NCI-H446 (cell line): ENCODE measurements at regions not wholly inside any gene's neighbourhood (a gene's known extent, or its start where the extent isn't known, plus 50 kb on each side); places are given as distances from the start of the nearest gene placed in this dataset.

Source experiments
- DNase-seq, 2 experiments: peaks; one replicate each; lab custom pipeline; 2025; lab: John Stamatoyannopoulos, UW

DNA sequence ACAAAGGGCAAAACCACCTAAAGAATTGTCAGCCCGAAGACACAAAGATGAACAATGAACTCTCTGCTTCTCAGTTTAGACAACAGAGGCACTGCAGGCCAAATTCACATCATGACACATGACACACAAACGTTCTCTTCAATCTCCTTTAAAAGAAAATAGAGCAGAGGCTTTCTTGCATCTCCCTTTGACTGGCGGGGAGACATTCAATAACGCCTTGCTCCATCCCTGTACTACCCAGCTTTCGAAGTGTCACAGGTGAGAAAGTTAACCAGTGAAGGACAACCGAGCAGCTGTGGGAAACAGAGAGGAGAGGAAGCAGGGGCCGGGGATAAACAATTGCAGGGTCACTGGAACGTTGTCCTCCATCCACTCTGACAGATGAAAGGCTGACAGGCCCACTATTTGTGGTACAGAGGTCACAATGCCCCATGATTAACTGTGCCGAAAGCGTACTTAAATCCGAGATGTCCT lies 130.8 kb downstream of the PHLDA1 start:
- no peak for DNase-seq

GRCh38 chr12:75900226-75900625 lies 131.3 kb downstream of the PHLDA1 start:
- DNase-seq = peak in 1 of 2 experiments; percentile 3

DNA sequence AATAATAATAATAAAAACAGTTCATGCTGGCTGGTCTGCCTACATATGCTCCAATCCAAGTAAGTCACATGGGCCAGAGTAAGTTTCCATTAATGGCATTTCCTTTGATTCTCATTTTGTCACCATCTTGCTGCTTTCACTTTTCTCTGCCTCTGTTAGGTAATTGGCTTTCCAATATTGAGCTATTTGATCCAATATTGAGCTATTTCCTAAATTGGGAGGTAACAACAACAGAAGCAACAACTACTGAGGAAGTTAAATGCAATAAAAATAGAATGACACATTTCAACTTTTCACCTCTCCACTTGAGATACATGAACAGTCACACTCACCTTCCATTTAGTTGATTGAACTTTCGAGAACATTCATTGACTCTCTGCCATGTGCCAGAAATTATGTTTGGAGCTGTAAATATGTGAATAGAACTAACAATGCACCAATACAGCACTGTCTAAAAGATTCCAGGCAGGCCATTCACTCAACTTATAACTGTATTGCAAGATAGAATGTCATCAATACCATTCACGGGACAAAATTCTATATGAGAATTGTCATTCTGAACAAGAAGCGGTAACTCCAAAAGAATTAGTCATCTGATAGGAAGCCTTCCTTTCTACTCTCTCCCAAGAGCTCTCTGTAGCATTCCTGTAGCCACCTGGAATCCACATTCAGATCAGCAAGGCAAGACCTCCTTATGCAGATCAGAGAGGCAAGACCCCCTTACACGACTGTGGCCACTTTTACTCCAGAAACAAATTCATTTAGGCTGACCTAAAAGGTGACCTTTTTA lies 136.4 kb downstream of the PHLDA1 start:
- no peak for DNase-seq

DNA sequence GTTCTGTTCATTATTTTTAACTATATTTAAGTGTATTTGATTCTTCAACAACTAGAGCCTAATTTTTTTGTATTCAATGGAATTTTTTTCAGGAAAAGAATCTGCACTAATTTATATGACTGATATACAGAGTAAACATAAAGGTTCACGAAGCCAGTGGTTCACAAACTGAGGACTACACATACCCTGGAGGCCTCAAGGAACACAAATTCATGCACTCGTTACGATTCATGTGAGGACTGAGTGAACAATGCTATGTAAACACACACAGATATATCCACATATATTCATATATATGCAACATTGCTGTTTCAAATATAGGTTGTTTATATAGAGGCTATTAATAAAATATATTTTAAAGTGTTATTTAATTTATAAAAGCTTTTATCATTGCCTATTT lies 137.8 kb downstream of the PHLDA1 start:
- DNase-seq = no peak

DNA sequence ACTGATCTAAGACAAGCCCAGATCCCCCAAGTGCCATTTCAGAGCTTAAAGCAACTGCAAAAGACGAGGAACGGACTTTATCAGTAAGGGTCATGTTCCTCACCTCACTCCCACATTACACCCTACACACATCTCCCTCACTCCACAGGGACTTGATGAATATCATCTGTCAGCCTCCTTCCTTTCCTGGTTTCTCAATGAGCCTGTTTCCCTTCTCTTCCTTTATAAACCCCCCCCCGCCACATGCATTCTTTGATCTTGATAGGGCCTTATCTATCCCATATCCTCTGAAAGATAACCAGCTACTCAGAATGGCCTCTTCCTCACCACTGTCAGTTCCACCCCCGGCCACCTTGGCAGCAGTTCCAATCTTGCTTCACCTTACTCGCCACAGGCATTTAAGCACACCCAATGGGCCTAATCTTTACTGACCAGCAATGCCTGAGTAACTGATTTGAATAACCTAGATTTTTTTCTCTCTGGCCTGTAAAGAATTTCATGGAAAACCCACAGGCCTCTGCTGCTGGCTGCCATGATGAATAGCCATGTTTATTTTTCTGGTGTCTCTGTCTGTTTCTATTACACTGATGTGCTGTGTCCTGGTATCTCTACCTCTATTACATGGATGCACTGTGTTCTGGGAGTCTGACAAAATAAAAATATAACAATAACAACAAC lies 138.7 kb downstream of the PHLDA1 start:
- DNase-seq = no peak

DNA sequence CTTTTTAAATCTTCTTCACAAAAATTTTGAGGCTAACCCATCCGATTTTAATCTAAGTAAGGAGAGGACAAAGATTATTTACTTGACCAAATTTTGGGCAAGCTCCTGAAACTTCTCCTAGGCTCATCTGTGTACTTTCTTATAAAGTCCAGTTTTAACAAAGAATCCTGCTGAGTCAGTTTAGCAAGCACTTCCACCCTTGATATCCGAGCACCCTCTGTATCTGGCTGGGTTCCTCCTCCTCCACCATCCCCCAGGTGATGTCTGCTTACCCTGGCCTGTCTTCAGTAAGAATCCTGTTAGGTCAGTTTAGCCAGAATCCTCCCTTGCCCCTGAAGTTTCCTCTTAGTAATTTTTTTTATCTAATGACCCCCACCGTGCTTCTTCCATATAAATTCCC lies 140.5 kb downstream of the PHLDA1 start:
- no peak for DNase-seq

GRCh38 chr12:75890660-75891059 lies 140.9 kb downstream of the PHLDA1 start:
- no peak for DNase-seq

- no peak for DNase-seq
Observed at GRCh38 chr12:75890141-75890540, 141.4 kb downstream of the PHLDA1 start.

GRCh38 chr12:75888874-75889613 lies 142.5 kb downstream of the PHLDA1 start:
- DNase-seq = no peak

DNA sequence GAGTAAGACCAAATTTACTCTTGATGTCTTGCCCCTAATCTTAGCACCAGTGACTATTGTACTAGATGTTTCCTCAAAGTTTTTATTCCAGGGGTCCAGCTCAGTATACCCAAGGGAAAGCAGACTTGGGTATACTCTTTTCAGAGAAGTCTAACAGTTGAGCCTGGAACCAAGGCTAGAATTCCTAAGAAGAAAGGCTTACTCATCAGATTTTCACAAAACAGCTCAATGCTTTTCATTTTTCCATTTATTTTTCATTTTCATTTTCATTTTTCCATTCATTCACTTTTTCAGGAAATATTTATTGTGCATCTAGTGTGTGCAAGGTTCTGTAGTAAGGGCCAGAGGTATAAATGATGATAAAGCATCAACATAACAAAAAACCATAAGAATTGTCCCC lies 143.2 kb downstream of the PHLDA1 start:
- no peak for DNase-seq

DNA sequence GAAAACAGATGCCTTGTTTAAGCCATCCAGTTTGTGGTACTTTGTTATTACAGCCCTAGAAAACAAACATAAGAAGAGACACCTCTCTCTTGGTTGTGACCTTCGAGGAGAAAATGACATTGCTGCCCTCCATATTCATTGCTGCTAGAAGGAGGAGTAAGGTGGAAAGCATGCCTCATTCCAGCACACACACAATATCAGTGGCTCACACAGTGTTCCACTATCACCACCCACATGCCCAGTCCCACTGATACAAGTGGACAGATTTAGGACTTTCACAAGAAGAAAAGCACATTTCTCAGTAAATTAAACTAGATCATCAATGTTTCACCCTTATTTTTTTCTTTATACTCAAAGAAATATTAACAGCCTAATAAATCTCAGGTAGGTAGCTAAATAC lies 143.6 kb downstream of the PHLDA1 start:
- no peak for DNase-seq

DNA sequence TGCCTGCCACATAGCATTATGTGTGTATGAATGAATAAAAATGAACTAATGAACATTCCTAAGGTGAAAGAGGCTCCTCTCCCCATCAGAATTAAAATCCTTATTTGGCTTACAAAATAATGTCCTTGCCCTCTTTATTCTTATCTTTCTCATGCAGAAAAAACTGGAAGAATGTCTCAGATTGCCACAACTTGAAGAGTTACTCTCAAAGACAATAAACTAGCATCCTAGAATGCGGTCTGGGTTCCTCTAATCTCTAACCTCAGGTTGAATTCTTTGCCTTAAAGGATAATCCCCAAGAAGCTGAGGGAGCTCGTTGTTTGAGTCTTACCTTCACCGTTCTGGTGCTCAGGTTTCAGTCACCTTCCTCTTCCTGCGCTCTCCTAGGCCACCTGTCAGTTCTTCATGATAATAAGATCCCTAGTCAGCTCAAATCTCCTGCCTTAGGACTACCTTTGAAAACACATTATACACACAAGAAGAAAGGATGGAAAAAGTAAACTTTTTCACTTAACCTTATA lies 147.1 kb downstream of the PHLDA1 start:
- no peak for DNase-seq

- peak in 1 of 2 experiments; percentile 15 for DNase-seq
Observed at GRCh38 chr12:75883241-75883640, 148.3 kb downstream of the PHLDA1 start.

DNA sequence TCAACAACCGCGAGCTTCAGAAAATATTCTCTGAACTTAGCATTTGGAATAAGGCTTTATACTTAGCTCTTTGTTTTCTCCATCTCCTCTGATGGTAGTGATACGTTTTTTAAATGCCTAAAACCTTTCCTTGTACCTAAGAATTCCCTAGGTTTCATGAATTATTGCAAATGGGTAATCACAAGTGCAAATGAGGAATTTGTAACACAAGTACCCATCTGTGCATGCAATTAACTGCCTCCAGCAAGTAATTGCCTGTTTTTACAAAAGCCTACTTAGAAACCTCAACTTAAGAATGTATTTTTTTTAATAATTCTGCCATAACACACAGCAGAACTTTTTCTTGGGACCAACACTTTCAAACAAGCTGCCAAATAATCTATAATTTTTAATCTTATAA lies 149.2 kb downstream of the PHLDA1 start:
- DNase-seq = peak in 1 of 2 experiments; percentile 27

- DNase-seq = no peak
Observed at GRCh38 chr12:75881920-75882319, 149.7 kb downstream of the PHLDA1 start.

- DNase-seq = no peak
Observed at GRCh38 chr12:75877763-75878621, 153.6 kb downstream of the PHLDA1 start.

DNA sequence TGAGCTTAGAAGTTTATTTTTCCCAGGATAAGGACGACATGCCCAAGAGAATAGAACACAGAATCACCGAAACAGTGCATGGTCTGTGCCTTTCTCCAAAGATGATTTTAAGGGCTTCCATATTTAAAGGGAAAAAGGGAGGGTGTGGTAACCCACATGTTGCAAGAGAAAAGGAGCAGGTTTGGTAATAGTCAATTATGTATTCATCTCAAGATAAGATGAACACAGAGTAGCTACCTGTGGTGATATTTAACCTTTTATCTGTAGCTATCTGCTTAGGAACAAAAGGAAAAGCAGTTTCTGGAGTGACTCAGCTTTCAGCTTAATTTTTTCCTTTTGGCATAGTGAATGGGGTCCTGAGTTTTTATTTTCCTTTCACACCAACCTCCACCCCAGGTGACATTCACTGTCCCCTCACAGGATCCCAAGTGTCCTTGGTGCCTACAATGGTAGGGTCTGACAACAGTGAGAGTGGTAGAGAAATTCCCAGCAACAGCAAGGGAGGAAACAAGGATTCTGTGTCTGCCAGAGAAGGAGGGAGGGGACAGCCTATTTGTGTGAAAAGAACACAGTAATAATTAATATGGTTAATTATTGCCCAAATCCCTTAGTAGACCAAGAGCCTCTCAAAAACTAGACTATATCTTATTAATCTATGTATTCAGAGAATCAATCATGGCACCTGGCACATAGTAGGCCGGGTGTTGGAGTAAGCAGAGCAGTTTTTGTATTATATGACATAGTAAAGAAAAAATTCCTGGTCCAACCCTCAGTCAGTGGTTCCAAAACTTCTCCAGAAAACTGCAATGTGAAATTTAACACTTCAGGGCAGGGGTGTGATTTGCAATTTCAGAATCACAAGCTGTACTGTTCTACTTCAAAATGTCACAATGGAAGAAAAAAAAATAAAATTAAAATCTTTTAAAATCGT lies 154.5 kb downstream of the PHLDA1 start:
- DNase-seq = no peak

DNA sequence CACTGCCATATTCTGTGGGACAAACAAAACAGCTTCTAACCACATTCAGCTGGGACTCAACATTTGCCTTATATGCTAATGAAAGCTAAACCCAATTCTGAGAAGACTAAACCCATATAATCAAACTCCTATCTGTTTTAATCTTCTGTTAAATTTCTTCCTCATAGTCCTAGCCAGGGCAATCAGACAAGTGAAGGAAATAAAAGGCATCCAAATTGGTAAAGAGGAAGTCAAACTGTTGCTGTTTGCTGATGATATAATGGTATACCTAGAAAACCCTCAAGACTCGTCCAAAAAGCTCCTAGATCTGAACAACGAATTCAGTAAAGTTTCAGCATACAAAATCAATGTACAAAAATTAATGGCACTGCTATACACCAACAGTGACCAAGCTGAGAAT lies 157.1 kb downstream of the PHLDA1 start:
- no peak for DNase-seq

- DNase-seq = no peak
Observed at GRCh38 chr12:75872762-75873161, 158.8 kb downstream of the PHLDA1 start.

DNA sequence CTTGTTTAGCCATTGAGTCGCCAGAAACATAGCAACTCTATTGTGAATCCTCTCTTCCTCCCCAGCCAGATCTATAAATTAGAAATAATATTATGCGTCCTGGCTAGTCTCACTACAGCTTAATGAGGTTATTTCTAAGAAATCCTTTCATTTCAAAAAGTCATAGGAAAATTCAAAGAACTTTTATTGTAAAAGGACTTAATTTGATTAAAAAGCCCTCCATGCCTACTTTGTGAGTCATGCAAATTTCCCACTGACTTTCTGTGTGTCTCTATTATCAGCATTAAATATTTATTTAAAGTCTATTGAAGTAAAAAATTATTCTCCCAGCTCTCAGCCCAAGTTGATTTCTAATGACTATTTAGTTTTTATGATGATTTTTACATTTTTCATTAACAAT lies 160.7 kb downstream of the PHLDA1 start:
- DNase-seq = no peak
